Neural cell (in vitro differentiated cells): ENCODE measurements at regions not wholly inside any gene's neighbourhood (a gene's known extent, or its start where the extent isn't known, plus 50 kb on each side); places are given as distances from the start of the nearest gene placed in this dataset.

Experiments
- H2AFZ ChIP-seq: fragments of 200-600, 300-800 bp; sonication (generic), shearing (Covaris generic); 2 replicates; pipeline ENCODE4 v1.6.0; 2014; ENCODE audit warnings: low read depth, mild to moderate bottlenecking, antibody characterized with exemption, low read length, moderate library complexity
- H3F3A ChIP-seq: fragments of 200-600 bp; shearing (Covaris generic); 2 replicates; pipeline ENCODE4 v1.6.1; 2016; ENCODE audit warnings: mild to moderate bottlenecking, moderate library complexity, mixed read lengths, antibody characterized with exemption, low read length; ENCODE audit not compliant: insufficient read depth, poor library complexity, severe bottlenecking
- H3K27ac ChIP-seq: fragments of 200-600, 300-800 bp; sonication (generic), shearing (Covaris generic); 2 replicates; pipeline ENCODE4 v1.5.1; 2014; ENCODE audit warnings: mild to moderate bottlenecking, low read length, moderate library complexity
- H3K27me3 ChIP-seq: fragments of 300-800, 200-600 bp; sonication (generic), shearing (Covaris generic); 2 replicates; pipeline ENCODE4 v1.6.0; 2014; ENCODE audit warnings: mild to moderate bottlenecking, low read depth, low read length, moderate library complexity; ENCODE audit not compliant: insufficient read depth
- H3K36me3 ChIP-seq: fragments of 300-800, 200-600 bp; sonication (generic), shearing (Covaris generic); 2 replicates; pipeline ENCODE4 v1.5.1; 2014; ENCODE audit warnings: mild to moderate bottlenecking, antibody characterized with exemption, low read length, moderate library complexity; ENCODE audit not compliant: insufficient read depth
- H3K4me2 ChIP-seq: fragments of 300-800, 200-600 bp; sonication (generic), shearing (Covaris generic); 2 replicates; pipeline ENCODE4 v1.6.0; 2014; ENCODE audit warnings: mild to moderate bottlenecking, low read length
- H3K4me3 ChIP-seq: fragments of 300-800, 200-600 bp; sonication (generic), shearing (Covaris generic); 2 replicates; pipeline ENCODE4 v1.5.1; 2014; ENCODE audit warnings: mild to moderate bottlenecking, low read length, moderate library complexity
- H3K79me2 ChIP-seq: fragments of 200-600 bp; shearing (Covaris generic); replicated peaks from 2 replicates; pipeline ENCODE4 v1.6.0; 2014; ENCODE audit warnings: mild to moderate bottlenecking, low read length, moderate library complexity; ENCODE audit not compliant: insufficient read depth
- H3K9ac ChIP-seq: fragments of 300-800, 200-600 bp; sonication (generic), shearing (Covaris generic); 2 replicates; pipeline ENCODE4 v1.6.1; 2016; ENCODE audit warnings: mild to moderate bottlenecking, low read length, mixed read lengths
- H3K9me2 ChIP-seq: fragments of 200-600 bp; shearing (Covaris generic); 2 replicates; pipeline ENCODE4 v1.6.1; 2016; ENCODE audit warnings: mild to moderate bottlenecking, low read length, mixed read lengths; ENCODE audit not compliant: insufficient read depth
- H3K9me3 ChIP-seq: fragments of 200-600, 300-800 bp; sonication (generic), shearing (Covaris generic); 2 replicates; pipeline ENCODE4 v1.6.1; 2016; ENCODE audit warnings: mild to moderate bottlenecking, mixed run types, low read length, moderate library complexity, mixed read lengths
- H4K20me1 ChIP-seq: fragments of 200-600 bp; shearing (Covaris generic); 2 replicates; pipeline ENCODE4 v1.6.1; 2016; ENCODE audit warnings: mild to moderate bottlenecking, mixed run types; ENCODE audit not compliant: insufficient read depth
- CTCF ChIP-seq: fragments of 450-650 bp; IDR thresholded peaks from 2 replicates; pipeline ENCODE4 v1.5.1; 2014; ENCODE audit warnings: antibody characterized with exemption, mild to moderate bottlenecking, moderate library complexity; ENCODE audit not compliant: poor library complexity, severe bottlenecking
- EP300 ChIP-seq: fragments of 450-650 bp; conservative IDR thresholded peaks from 2 replicates; pipeline ENCODE4 v1.6.1; 2014; ENCODE audit warnings: antibody characterized with exemption, mild to moderate bottlenecking, moderate library complexity; ENCODE audit not compliant: poor library complexity, severe bottlenecking
- EZH2 ChIP-seq: fragments of 200-600, 300-800 bp; shearing (Covaris generic), sonication (generic); IDR thresholded peaks from 2 replicates; pipeline ENCODE4 v1.6.1; 2014; ENCODE audit warnings: antibody characterized with exemption, low read length, borderline replicate concordance, mild to moderate bottlenecking; ENCODE audit not compliant: insufficient read depth, poor library complexity, severe bottlenecking
- MXI1 ChIP-seq: fragments of 450-650 bp; conservative IDR thresholded peaks from 2 replicates; pipeline ENCODE4 v1.6.1; 2014; ENCODE audit warnings: antibody characterized with exemption, mild to moderate bottlenecking; ENCODE audit not compliant: poor library complexity, severe bottlenecking
- POLR2AphosphoS5 ChIP-seq: IDR thresholded peaks from 2 replicates; pipeline ENCODE4 v1.6.1; 2012
- RAD21 ChIP-seq: fragments of 450-650 bp; conservative IDR thresholded peaks from 2 replicates; pipeline ENCODE4 v1.6.1; 2014; ENCODE audit warnings: antibody characterized with exemption, mild to moderate bottlenecking, moderate library complexity
- REST ChIP-seq: IDR thresholded peaks from 2 replicates; pipeline ENCODE4 v1.6.1; 2012; ENCODE audit warnings: borderline replicate concordance
- SMC3 ChIP-seq: fragments of 450-650 bp; conservative IDR thresholded peaks from 2 replicates; pipeline ENCODE4 v1.6.1; 2014; ENCODE audit warnings: antibody characterized with exemption, mild to moderate bottlenecking, moderate library complexity; ENCODE audit not compliant: poor library complexity
- TAF1 ChIP-seq: IDR thresholded peaks from 2 replicates; pipeline ENCODE4 v1.6.1; 2012; ENCODE audit warnings: low read depth

GRCh38 chr6:148677594-148678476, 69.0 kb upstream of the UST start:
- Histone ChIP-seq H3K9me2 (no peaks in the 10 kb centered on the region), H3K36me3 (no peaks in the 10 kb centered on the region), H3K27ac (no peak overlapping the region), H3F3A (no peaks in the 10 kb centered on the region), H3K9me3 (no peaks in the 10 kb centered on the region), H3K4me3 (no peak overlapping the region), H3K27me3 (no peaks in the 10 kb centered on the region), H3K4me2 (no peak overlapping the region), H4K20me1 (no peaks in the 10 kb centered on the region), H3K79me2 (no peaks in the 10 kb centered on the region), H3K9ac (no peak overlapping the region), H2AFZ (no peak overlapping the region)
- TF ChIP-seq SMC3 (no peak), CTCF (no peak), REST (no peak), TAF1 (no peak), EZH2 (no peak), POLR2AphosphoS5 (no peak), RAD21 (no peak), MXI1 (no peak), EP300 (no peak)

- no peak for TF ChIP-seq EP300
- no peak for TF ChIP-seq MXI1
- Histone ChIP-seq H2AFZ (no peak overlapping the region), H3F3A (no peaks in the 10 kb centered on the region), H3K4me3 (no peak overlapping the region), H3K36me3 (no peaks in the 10 kb centered on the region), H3K4me2 (no peak overlapping the region), H3K79me2 (no peaks in the 10 kb centered on the region), H3K27me3 (no peaks in the 10 kb centered on the region), H3K9me3 (no peaks in the 10 kb centered on the region), H3K27ac (no peak overlapping the region), H3K9ac (no peak overlapping the region), H3K9me2 (no peaks in the 10 kb centered on the region), H4K20me1 (no peaks in the 10 kb centered on the region)
Measured at GRCh38 chr6:148678682-148679081, 68.1 kb upstream of the UST start.
